ENCODE measurements at regions not wholly inside any gene's neighbourhood (a gene's known extent, or its start where the extent isn't known, plus 50 kb on each side); places are given as distances from the start of the nearest gene placed in this dataset.

DNA sequence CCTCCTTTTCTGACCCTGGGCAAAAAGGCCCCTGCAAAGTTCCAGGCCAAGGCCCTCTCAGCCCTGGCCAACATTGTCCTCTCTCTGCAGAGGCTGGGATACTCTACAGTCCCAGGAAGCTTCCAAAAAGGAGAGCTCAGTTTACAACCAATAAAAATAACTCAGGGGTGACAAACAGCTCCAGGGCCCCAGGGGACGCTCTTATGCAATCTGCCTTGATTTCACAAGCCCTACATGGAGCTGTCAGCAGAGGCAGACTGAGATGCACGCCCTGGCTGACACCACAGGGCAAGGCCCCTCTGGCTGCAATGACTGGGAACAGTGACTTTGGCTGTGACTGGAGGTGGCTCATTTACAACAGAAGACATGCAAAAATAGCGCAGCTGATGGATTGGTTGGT lies 129.0 kb upstream of the MED13L start (continued):
- TF ChIP-seq ZNF157 (tag by site-specific recombination; IDR thresholded peaks at IDR 0.05) (no peak), ZIC2 (tag by site-specific recombination; IDR thresholded peaks at IDR 0.05) (peak; percentile 85), ZNF214 (tag by site-specific recombination; IDR thresholded peaks at IDR 0.05; ENCODE audit: borderline replicate concordance) (no peak), ZNF133 (tag by site-specific recombination; IDR thresholded peaks at IDR 0.05) (no peak), ZNF621 (tag by site-specific recombination; IDR thresholded peaks at IDR 0.05) (no peak), SCRT1 (tag by site-specific recombination; IDR thresholded peaks at IDR 0.05; ENCODE audit: borderline replicate concordance) (no peak), REPIN1 (tag by site-specific recombination; IDR thresholded peaks at IDR 0.05; ENCODE audit: low read depth) (no peak), ZNF2 (tag by site-specific recombination; IDR thresholded peaks at IDR 0.05) (peak; percentile 25; the same call in 1 of the 2 replicates), ZNF248 (tag by site-specific recombination; IDR thresholded peaks at IDR 0.05) (no peak), ZNF544 (tag by site-specific recombination; IDR thresholded peaks at IDR 0.05) (no peak), ZNF501 (tag by site-specific recombination; IDR thresholded peaks at IDR 0.05) (no peak; the same call in 1 of the 2 replicates), ZNF394 (tag by site-specific recombination; IDR thresholded peaks at IDR 0.05; ENCODE audit: borderline replicate concordance) (peak; percentile 99), ZNF324 (tag by site-specific recombination; IDR thresholded peaks at IDR 0.05) (peak; percentile 95), ZNF624 (tag by site-specific recombination; IDR thresholded peaks at IDR 0.05) (no peak), ZNF292 (tag by site-specific recombination; IDR thresholded peaks at IDR 0.05; ENCODE audit: borderline replicate concordance, low read depth) (no peak), ZNF664 (tag by site-specific recombination; IDR thresholded peaks at IDR 0.05) (no peak), ZNF266 (tag by site-specific recombination; IDR thresholded peaks at IDR 0.05; ENCODE audit: low read depth) (no peak), ZNF707 (tag by site-specific recombination; IDR thresholded peaks at IDR 0.05) (no peak), ZNF514 (tag by site-specific recombination; IDR thresholded peaks at IDR 0.05) (no peak), WT1 (tag by site-specific recombination; IDR thresholded peaks at IDR 0.05) (peak; percentile 63), SP2 (tag by site-specific recombination; IDR thresholded peaks at IDR 0.05) (peak; percentile 16; the same call in 1 of the 2 replicates), ZNF843 (tag by site-specific recombination; IDR thresholded peaks at IDR 0.05) (peak; percentile 58; the same call in 1 of the 2 replicates), ZNF174 (tag by site-specific recombination; IDR thresholded peaks at IDR 0.05) (no peak), SALL2 (tag by site-specific recombination; IDR thresholded peaks at IDR 0.05; ENCODE audit: borderline replicate concordance) (no peak)
- TF ChIP-seq, protein P1, sequence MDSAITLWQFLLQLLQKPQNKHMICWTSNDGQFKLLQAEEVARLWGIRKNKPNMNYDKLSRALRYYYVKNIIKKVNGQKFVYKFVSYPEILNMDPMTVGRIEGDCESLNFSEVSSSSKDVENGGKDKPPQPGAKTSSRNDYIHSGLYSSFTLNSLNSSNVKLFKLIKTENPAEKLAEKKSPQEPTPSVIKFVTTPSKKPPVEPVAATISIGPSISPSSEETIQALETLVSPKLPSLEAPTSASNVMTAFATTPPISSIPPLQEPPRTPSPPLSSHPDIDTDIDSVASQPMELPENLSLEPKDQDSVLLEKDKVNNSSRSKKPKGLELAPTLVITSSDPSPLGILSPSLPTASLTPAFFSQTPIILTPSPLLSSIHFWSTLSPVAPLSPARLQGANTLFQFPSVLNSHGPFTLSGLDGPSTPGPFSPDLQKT (IDR thresholded peaks at IDR 0.05; ENCODE audit: borderline replicate concordance, low read depth, low read length), result no peak
- TF ChIP-seq, protein P2, sequence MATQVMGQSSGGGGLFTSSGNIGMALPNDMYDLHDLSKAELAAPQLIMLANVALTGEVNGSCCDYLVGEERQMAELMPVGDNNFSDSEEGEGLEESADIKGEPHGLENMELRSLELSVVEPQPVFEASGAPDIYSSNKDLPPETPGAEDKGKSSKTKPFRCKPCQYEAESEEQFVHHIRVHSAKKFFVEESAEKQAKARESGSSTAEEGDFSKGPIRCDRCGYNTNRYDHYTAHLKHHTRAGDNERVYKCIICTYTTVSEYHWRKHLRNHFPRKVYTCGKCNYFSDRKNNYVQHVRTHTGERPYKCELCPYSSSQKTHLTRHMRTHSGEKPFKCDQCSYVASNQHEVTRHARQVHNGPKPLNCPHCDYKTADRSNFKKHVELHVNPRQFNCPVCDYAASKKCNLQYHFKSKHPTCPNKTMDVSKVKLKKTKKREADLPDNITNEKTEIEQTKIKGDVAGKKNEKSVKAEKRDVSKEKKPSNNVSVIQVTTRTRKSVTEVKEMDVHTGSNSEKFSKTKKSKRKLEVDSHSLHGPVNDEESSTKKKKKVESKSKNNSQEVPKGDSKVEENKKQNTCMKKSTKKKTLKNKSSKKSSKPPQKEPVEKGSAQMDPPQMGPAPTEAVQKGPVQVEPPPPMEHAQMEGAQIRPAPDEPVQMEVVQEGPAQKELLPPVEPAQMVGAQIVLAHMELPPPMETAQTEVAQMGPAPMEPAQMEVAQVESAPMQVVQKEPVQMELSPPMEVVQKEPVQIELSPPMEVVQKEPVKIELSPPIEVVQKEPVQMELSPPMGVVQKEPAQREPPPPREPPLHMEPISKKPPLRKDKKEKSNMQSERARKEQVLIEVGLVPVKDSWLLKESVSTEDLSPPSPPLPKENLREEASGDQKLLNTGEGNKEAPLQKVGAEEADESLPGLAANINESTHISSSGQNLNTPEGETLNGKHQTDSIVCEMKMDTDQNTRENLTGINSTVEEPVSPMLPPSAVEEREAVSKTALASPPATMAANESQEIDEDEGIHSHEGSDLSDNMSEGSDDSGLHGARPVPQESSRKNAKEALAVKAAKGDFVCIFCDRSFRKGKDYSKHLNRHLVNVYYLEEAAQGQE (tag by site-specific recombination; IDR thresholded peaks at IDR 0.05), result 0 out of 2 replicates have a peak, but pooled peaks have one; percentile 21
- TF ChIP-seq, protein P3, sequence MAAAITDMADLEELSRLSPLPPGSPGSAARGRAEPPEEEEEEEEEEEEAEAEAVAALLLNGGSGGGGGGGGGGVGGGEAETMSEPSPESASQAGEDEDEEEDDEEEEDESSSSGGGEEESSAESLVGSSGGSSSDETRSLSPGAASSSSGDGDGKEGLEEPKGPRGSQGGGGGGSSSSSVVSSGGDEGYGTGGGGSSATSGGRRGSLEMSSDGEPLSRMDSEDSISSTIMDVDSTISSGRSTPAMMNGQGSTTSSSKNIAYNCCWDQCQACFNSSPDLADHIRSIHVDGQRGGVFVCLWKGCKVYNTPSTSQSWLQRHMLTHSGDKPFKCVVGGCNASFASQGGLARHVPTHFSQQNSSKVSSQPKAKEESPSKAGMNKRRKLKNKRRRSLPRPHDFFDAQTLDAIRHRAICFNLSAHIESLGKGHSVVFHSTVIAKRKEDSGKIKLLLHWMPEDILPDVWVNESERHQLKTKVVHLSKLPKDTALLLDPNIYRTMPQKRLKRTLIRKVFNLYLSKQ (tag by site-specific recombination; IDR thresholded peaks at IDR 0.05; ENCODE audit: borderline replicate concordance), result no peak
- TF ChIP-seq, protein P4, sequence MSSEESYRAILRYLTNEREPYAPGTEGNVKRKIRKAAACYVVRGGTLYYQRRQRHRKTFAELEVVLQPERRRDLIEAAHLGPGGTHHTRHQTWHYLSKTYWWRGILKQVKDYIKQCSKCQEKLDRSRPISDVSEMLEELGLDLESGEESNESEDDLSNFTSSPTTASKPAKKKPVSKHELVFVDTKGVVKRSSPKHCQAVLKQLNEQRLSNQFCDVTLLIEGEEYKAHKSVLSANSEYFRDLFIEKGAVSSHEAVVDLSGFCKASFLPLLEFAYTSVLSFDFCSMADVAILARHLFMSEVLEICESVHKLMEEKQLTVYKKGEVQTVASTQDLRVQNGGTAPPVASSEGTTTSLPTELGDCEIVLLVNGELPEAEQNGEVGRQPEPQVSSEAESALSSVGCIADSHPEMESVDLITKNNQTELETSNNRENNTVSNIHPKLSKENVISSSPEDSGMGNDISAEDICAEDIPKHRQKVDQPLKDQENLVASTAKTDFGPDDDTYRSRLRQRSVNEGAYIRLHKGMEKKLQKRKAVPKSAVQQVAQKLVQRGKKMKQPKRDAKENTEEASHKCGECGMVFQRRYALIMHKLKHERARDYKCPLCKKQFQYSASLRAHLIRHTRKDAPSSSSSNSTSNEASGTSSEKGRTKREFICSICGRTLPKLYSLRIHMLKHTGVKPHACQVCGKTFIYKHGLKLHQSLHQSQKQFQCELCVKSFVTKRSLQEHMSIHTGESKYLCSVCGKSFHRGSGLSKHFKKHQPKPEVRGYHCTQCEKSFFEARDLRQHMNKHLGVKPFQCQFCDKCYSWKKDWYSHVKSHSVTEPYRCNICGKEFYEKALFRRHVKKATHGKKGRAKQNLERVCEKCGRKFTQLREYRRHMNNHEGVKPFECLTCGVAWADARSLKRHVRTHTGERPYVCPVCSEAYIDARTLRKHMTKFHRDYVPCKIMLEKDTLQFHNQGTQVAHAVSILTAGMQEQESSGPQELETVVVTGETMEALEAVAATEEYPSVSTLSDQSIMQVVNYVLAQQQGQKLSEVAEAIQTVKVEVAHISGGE (tag by site-specific recombination; conservative IDR thresholded peaks at IDR 0.05; ENCODE audit: low read depth), result no peak
- TF ChIP-seq, protein P5, sequence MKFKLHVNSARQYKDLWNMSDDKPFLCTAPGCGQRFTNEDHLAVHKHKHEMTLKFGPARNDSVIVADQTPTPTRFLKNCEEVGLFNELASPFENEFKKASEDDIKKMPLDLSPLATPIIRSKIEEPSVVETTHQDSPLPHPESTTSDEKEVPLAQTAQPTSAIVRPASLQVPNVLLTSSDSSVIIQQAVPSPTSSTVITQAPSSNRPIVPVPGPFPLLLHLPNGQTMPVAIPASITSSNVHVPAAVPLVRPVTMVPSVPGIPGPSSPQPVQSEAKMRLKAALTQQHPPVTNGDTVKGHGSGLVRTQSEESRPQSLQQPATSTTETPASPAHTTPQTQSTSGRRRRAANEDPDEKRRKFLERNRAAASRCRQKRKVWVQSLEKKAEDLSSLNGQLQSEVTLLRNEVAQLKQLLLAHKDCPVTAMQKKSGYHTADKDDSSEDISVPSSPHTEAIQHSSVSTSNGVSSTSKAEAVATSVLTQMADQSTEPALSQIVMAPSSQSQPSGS (tag by site-specific recombination; IDR thresholded peaks at IDR 0.05; ENCODE audit: low read depth), result peak; percentile 33; the same call in 1 of the 2 replicates
